ENCODE measurements at regions not wholly inside any gene's neighbourhood (a gene's known extent, or its start where the extent isn't known, plus 50 kb on each side); places are given as distances from the start of the nearest gene placed in this dataset.

GRCh38 chr15:68482246-68482645 lies 50.3 kb upstream of the ITGA11 start:
- H3K4me3 ChIP-seq (replicated peaks in 1 of 2; ENCODE audit: low read depth in 2 of 2, low read length in 2 of 2) = no peak overlapping the region
- TF ChIP-seq, protein P1, sequence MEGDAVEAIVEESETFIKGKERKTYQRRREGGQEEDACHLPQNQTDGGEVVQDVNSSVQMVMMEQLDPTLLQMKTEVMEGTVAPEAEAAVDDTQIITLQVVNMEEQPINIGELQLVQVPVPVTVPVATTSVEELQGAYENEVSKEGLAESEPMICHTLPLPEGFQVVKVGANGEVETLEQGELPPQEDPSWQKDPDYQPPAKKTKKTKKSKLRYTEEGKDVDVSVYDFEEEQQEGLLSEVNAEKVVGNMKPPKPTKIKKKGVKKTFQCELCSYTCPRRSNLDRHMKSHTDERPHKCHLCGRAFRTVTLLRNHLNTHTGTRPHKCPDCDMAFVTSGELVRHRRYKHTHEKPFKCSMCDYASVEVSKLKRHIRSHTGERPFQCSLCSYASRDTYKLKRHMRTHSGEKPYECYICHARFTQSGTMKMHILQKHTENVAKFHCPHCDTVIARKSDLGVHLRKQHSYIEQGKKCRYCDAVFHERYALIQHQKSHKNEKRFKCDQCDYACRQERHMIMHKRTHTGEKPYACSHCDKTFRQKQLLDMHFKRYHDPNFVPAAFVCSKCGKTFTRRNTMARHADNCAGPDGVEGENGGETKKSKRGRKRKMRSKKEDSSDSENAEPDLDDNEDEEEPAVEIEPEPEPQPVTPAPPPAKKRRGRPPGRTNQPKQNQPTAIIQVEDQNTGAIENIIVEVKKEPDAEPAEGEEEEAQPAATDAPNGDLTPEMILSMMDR (IDR thresholded peaks at IDR 0.05; ENCODE audit: low read depth, low read length) = no peak
- no peak for DNase-seq (ENCODE audit: low read depth in 2 of 2)

- no peak overlapping the region for H3K4me3 ChIP-seq (replicated peaks in 1 of 2; ENCODE audit: low read depth in 2 of 2, low read length in 2 of 2)
- TF ChIP-seq, protein P1 (IDR thresholded peaks at IDR 0.05; ENCODE audit: low read depth, low read length) = no peak
- DNase-seq (ENCODE audit: low read depth in 2 of 2) = no peak
Observed at GRCh38 chr15:68483165-68483564, 51.2 kb upstream of the ITGA11 start.

DNA sequence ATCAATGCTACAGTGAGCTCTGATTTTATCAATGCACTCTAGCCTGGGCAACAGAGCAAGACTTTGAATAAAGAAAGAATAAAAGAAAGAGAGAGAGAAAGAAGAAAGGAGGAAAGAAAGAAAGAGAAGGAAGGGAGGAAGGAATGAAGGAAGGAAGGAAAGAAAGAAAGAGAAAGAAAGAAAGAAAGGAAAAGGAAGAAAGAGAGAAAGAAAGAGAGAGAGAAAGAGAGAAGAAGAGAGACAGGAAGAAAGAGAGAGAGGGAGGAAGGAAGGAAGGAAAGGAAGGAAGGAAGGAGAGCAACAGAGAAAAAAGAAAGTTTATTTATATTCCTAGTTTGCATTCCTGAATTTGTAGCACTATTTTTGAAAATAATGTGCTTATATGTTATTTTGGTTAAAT lies 52.3 kb upstream of the ITGA11 start:
- TF ChIP-seq, protein P1 (IDR thresholded peaks at IDR 0.05; ENCODE audit: low read depth, low read length) = no peak
- no peak overlapping the region for H3K4me3 ChIP-seq (replicated peaks in 1 of 2; ENCODE audit: low read depth in 2 of 2, low read length in 2 of 2)
- DNase-seq (ENCODE audit: low read depth in 2 of 2) = no peak

- TF ChIP-seq, protein P1 (IDR thresholded peaks at IDR 0.05; ENCODE audit: low read depth, low read length) = no peak
- DNase-seq (ENCODE audit: low read depth in 2 of 2) = peak; percentile 58 to 68
- H3K4me3 ChIP-seq (replicated peaks in 1 of 2; ENCODE audit: low read depth in 2 of 2, low read length in 2 of 2) = no peak overlapping the region
Observed at GRCh38 chr15:68484696-68485400, 52.9 kb upstream of the ITGA11 start.

DNA sequence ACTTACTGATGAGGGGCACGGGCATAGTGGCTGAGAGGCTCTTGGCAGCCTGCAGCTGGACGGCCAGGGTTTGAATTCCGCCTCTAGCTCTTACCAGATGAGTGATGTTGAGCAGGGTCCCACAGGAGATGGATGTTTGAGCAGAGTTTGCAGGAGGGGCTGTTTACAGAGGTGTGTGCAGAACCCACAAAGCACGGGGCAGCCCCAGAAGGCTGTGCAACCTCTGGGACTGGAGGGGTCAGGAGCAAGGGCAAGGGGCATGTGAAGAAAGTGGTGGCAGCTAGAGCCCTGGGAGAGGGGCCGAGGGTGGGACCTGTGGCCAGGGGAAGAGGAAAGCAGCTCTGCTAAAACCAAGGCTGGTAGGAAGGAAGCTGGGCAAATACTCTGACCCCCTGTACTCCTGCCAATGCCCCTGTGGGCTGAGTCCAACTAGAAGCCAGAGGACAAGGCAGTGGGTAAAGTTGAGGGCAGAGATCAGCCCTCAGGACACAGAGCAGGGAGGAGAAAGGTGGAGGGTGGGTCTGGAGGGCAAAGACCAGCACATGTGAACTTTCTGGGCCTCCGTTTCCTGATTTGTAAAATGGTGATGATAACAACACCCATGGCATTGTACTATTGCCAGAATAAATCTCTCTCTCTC lies 53.9 kb upstream of the ITGA11 start:
- DNase-seq (ENCODE audit: low read depth in 2 of 2) = no peak
- no peak overlapping the region for H3K4me3 ChIP-seq (replicated peaks in 1 of 2; ENCODE audit: low read depth in 2 of 2, low read length in 2 of 2)
- TF ChIP-seq, protein P1 (IDR thresholded peaks at IDR 0.05; ENCODE audit: low read depth, low read length) = no peak

DNA sequence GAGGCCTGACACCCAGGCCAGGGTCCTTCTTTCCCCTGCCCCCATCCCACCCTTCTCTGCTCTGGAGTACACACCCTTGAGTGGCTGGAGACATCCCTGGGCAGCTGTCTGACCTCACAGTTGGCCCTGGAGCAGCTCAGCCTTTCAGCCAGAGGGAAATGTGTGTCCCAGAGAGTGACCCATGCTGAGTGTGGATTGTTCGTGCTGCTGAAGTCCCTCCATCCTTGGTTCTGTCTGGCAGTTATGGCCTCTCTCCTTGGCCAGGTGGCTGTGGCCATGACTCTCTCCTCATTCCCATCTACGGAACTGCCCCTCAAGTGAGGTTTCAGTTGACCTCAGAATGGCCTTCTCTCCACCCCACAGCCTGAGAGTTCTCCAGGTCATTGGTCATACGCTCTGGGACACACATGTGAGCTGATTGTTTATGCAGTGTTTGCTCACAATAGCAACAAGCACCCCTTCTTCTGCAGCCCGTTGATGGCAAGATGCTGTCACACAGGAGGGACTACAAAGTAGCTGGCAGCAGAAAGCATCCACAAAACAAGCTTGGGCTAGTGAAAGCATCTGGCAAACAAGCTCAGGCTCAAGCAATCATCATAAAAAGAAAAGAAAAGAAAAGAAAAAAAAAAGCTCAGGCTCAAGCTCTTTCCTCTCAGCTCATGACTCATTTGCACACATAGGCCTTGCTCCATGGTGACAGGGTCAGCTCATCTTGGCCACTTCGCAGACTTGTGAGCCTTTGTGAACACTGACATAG lies 55.3 kb upstream of the ITGA11 start:
- TF ChIP-seq, protein P1 (IDR thresholded peaks at IDR 0.05; ENCODE audit: low read depth, low read length) = no peak
- H3K4me3 ChIP-seq (replicated peaks in 1 of 2; ENCODE audit: low read depth in 2 of 2, low read length in 2 of 2) = no peak overlapping the region
- DNase-seq (ENCODE audit: low read depth in 2 of 2) = peak; percentile 45 to 67

Measured in cardiac fibroblast (primary cell).